CD4-positive, alpha-beta T cell treated with Interleukin-2 at 100 ng/mL for 4 hours (primary cell): ENCODE measurements at regions not wholly inside any gene's neighbourhood (a gene's known extent, or its start where the extent isn't known, plus 50 kb on each side); places are given as distances from the start of the nearest gene placed in this dataset.

Source experiments
- DNase-seq: peaks from one replicate; pipeline ENCODE4 v3.0.0-alpha.2; 2020; ENCODE audit warnings: low spot score

DNA sequence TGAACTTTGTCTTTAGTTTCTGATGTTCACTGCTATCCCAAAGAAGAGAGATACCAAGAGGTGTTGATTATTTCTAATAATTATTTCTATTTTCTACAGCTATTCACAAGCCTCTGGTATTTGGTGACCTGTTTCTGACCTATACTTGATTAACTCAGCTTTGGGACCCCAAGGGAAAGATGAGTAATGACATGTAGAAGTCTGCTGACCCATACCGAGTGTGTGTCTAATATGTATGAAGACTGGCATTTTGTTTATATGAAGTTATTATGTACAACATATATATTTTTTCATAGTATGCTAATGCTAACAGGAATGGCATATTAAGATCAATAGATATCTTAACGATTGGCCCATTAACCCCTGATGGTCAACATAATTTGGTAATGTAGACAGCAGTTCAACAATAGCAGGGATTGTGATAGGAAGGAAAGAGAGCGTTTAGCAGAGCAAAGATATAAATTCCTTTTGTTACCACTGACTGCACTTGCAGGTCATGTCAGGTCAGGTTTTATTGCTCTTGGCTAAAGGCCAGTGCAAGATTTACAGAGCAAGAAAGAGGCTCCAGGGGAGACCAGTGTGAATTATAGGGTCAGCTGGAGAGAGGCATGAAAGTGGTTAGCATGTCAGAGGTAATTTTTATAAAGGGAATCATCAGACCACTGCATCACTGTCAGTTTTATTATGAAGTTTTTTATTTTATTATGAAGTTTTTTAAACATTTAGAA is 94.7 kb upstream of the DIPK2B start:
- DNase-seq = no peak

DNA sequence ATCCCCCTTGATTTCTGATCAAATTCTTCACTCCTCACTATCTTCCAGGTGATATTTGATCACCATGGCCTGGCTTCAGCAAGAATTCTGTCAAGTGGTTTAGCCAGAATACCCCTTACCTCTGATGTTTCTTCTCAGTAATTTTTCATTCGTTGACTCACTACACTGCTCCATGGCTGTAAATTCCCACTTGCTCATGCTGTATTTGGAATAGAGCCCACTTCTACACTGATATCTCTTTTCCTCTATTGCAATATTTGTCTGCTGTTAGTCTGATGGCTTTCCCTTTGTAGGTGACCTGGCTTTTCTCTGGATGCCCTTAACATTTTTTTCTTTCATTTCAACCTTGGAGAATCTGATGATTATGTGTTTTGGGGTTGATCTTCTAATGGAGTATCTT is 73.9 kb upstream of the DIPK2B start:
- DNase-seq = no peak

DNA sequence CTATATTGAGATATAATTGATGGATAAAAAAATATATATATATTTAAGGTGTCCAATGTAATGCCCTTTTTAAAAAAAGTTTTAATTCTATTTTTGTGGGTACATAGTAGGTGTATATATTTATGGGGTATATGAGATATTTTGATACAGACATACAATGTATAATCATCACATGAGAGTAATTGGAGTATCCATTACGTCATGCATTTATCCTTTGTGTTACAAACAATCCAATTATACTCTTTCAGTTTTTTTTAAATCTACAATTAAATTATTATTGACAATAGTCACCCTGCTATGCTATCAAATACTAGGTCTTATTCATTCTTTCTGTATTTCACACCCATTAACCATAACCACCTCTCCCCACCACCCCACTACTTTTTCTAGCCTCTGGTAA is 66.3 kb upstream of the DIPK2B start:
- no peak for DNase-seq

DNA sequence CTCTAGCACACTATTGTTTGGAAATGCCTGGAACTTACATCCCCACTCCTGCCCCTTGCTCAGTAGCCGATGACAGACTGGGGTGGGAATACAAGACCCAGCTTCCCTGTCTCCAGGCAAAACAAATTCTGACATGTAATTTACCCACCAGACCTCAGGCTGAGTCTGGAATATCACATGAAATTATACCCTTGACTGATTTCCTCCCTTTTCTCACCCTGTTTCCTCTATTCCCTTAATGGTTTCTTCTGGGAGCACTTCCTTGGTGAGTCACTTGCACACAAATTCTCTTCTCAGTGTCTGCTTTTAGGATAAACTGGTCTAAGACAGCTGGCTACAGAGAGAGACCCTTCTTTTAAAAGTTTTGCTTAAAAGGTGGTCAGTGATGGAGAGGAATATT is 65.8 kb upstream of the DIPK2B start:
- DNase-seq = no peak

DNA sequence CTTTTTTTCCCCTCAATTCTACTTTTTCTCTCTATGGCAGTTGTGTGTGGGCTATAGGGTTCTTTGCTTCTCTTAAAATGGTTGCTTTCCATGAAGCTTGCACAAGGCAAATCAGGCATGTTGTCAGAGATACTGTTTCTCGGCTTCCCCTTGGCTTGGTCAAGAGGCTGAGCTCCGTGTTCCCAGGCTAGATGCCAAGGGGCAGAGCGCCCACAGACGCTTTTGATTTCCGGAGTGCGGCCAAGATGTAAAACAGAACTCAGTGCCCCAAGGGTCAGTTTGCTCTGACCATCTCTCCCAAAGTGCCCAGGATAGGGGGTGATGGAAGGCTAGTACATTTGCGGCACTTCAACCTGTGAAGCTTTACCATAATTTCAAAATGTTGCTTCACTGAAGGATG is 64.2 kb upstream of the DIPK2B start:
- no peak for DNase-seq

DNA sequence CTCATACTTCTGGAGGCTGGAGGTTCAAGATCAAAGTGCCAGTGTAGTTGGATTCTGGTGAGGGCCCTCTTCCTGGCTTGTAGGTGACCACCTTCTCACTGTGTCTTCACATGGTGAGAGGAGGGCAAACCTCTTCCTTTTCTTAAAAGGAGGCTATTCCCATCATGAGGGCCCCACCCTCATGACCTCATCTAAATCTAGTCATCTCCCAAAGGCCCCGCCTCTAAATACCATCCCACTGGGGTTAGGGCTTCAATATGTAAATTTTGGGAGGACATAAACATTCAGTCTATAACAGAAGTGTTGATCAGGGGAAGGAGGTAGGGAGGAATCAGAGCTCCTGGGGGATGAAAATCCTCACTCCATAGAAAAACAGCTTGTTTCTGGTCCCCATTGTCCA is 60.8 kb upstream of the DIPK2B start:
- DNase-seq = no peak

DNA sequence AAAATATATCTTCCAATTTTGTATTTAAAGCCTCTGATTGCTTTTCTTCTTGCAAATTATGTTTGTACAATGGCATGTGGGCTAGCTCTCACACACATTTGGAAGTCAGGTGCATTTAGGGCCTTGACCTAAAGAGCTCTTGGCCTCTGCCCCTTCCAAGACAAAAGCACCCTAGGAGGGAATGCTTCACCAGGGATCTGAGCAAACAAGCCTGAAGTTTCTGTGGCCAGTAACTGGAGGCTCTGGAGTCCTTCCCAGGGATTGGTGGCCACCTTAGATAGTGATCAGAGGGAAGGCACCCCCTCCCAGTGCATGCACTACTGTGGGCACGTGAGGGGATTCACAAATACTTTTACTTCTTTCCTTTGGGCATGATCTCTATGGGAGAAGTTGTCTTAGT is 60.3 kb upstream of the DIPK2B start:
- DNase-seq = no peak

DNA sequence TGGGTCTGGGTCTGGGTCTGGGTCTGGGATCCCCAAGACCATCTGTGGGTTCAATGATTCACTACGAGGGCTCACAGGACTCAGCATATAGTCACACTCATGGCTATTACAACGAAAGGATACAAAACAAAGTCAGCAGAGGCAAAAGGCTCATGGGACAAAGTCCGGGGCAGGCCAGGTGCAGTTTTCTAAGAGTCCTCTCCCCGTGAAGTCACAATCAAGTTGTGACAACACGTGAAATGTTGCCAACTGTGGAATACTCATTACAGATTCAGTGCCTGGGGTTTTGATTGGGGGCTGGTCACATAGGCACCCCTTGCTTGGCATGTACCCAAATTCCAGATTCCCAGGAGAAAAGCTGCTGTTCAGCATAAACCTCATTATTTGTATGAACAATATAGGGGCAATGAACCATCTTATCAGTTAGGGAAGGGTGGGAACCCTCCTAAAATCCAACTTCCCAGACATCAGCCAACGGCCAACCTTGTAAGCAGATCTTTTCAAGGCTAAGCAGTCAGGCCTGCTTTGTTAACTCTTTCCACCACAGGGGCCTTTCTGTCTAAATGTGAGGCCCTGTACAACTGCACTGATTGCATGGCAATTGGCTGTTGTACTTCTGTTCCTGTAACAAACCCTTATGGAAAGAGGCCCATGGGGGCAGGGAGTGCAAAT is 58.2 kb upstream of the DIPK2B start:
- DNase-seq = no peak
